ENCODE measurements at regions not wholly inside any gene's neighbourhood (a gene's known extent, or its start where the extent isn't known, plus 50 kb on each side); places are given as distances from the start of the nearest gene placed in this dataset.

DNA sequence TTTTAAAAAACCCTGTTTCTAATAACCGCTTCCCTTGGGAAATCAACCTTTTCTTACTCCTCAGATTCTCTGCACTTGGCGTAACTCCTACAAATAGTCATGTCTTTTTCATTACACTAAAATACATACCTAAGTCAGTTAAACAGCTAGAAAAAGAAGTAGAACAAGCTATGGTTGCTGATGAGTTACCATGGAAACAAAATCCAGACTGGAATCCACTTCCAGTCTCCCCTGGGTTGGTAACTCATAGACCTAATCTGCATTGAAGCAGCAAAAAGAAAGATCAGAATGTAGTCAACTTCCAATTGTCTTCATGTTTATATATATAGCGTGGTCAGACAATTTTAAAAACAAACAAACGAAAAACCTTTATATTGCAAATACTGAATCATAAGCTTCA is 260.8 kb upstream of the LRRN1 start:
- TF ChIP-seq, protein P1, sequence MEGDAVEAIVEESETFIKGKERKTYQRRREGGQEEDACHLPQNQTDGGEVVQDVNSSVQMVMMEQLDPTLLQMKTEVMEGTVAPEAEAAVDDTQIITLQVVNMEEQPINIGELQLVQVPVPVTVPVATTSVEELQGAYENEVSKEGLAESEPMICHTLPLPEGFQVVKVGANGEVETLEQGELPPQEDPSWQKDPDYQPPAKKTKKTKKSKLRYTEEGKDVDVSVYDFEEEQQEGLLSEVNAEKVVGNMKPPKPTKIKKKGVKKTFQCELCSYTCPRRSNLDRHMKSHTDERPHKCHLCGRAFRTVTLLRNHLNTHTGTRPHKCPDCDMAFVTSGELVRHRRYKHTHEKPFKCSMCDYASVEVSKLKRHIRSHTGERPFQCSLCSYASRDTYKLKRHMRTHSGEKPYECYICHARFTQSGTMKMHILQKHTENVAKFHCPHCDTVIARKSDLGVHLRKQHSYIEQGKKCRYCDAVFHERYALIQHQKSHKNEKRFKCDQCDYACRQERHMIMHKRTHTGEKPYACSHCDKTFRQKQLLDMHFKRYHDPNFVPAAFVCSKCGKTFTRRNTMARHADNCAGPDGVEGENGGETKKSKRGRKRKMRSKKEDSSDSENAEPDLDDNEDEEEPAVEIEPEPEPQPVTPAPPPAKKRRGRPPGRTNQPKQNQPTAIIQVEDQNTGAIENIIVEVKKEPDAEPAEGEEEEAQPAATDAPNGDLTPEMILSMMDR (conservative IDR thresholded peaks at IDR 0.05), result no peak
- no peak for TF ChIP-seq EZH2 (IDR thresholded peaks at IDR 0.05; ENCODE audit: low read depth)

All from PC-9 (cell line).